ENCODE measurements at regions not wholly inside any gene's neighbourhood (a gene's known extent, or its start where the extent isn't known, plus 50 kb on each side); places are given as distances from the start of the nearest gene placed in this dataset.
"Not testable (repeated sequence)": the region's sequence is repeated elsewhere in the genome, so short reads cannot be mapped to it uniquely, and the experiment has no call there.

DNA sequence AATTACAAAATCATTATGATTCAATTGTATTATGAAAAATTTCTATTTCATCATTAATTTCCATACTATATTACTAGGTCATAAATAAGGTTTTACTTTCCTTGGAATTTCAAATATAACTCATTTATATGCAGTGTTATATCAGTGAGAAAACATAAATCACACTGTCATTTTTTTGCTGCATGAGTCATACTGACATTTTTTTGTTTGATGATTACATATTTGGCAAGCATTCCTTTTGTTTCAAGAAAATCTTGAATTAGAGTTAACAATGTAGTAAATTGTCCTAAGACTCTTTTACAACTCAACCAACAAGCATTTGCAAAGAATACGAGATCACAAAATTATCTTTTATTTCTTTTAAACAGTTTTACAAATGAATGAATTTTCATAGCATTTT lies 298.4 kb upstream of the SEMA6A start:
- H3K4me1 Mint-ChIP-seq (ENCODE audit: low read depth, unreplicated experiment): peaks cover 28% of the 10 kb centered on the region
- no peak for DNase-seq

GRCh38 chr5:116872486-116872885 lies 297.9 kb upstream of the SEMA6A start:
- BruUV-seq (replicated peaks): no TSS peak
- peaks cover 6% of the 10 kb centered on the region for H3K36me3 Mint-ChIP-seq (ENCODE audit: insufficient read depth, unreplicated experiment)
- DNase-seq: no peak
- H3K9me3 Mint-ChIP-seq (ENCODE audit: low read depth, unreplicated experiment): peaks cover 8% of the 10 kb centered on the region
- TF ChIP-seq CTCF (IDR thresholded peaks at IDR 0.05; ENCODE audit: unreplicated experiment): no peak
- no peak overlapping the region for H3K4me3 Mint-ChIP-seq (ENCODE audit: low read depth, unreplicated experiment)
- intact Hi-C loops (cut with micrococcal nuclease; ENCODE audit: unreplicated experiment): loop anchor here (5.0 to 10.0 kb wide), 3 partner anchors 108 to 295 kb away; no protein-coding TSS in a partner anchor
- CTCF ChIA-PET: no interaction called here
- no peaks in the 10 kb centered on the region for H3K27me3 Mint-ChIP-seq (ENCODE audit: unreplicated experiment)
- H3K4me1 Mint-ChIP-seq (ENCODE audit: low read depth, unreplicated experiment): peaks cover 28% of the 10 kb centered on the region
- H3K27ac Mint-ChIP-seq (ENCODE audit: unreplicated experiment): peak overlapping the region; percentile 19

More for the DNA sequence above, 298.4 kb upstream of the SEMA6A start:
- Mint-ChIP-seq H3K9me3 (ENCODE audit: low read depth, unreplicated experiment) (peaks cover 8% of the 10 kb centered on the region), H3K27ac (ENCODE audit: unreplicated experiment) (no peak overlapping the region), H3K27me3 (ENCODE audit: unreplicated experiment) (no peaks in the 10 kb centered on the region), H3K36me3 (ENCODE audit: insufficient read depth, unreplicated experiment) (peaks cover 6% of the 10 kb centered on the region), H3K4me3 (ENCODE audit: low read depth, unreplicated experiment) (no peak overlapping the region)
- intact Hi-C loops (cut with micrococcal nuclease; ENCODE audit: unreplicated experiment): loop anchor here (5.0 to 10.0 kb wide), 3 partner anchors 108 to 296 kb away; no protein-coding TSS in a partner anchor
- no TSS peak for BruUV-seq (replicated peaks)
- no peak for TF ChIP-seq CTCF (IDR thresholded peaks at IDR 0.05; ENCODE audit: unreplicated experiment)
- CTCF ChIA-PET: no interaction called here

DNA sequence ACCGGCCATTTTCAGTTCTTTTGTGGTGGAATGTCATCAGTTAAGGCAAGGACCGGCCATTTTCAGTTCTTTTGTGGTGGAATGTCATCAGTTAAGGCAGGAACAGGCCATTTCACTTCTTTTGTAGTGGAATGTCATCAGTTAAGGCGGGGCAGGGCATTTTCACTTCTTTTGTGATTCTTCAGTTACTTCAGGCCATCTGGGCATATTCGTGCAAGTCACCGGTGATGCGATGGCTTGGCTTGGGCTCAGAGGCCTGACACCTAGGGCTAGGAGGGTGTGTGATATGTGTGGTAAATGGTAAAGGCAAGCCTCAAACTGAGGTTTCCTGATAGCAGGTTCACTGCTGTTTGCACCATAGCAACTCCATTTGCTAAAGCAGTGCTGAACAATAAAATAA lies 293.2 kb upstream of the SEMA6A start:
- H3K4me3 Mint-ChIP-seq (ENCODE audit: low read depth, unreplicated experiment); H3K27ac Mint-ChIP-seq (ENCODE audit: unreplicated experiment); intact Hi-C loops (cut with micrococcal nuclease; ENCODE audit: unreplicated experiment); BruUV-seq (replicated peaks); H3K36me3 Mint-ChIP-seq (ENCODE audit: insufficient read depth, unreplicated experiment); H3K4me1 Mint-ChIP-seq (ENCODE audit: low read depth, unreplicated experiment); CTCF ChIA-PET; H3K27me3 Mint-ChIP-seq (ENCODE audit: unreplicated experiment); H3K9me3 Mint-ChIP-seq (ENCODE audit: low read depth, unreplicated experiment); DNase-seq: not testable (repeated sequence)

DNA sequence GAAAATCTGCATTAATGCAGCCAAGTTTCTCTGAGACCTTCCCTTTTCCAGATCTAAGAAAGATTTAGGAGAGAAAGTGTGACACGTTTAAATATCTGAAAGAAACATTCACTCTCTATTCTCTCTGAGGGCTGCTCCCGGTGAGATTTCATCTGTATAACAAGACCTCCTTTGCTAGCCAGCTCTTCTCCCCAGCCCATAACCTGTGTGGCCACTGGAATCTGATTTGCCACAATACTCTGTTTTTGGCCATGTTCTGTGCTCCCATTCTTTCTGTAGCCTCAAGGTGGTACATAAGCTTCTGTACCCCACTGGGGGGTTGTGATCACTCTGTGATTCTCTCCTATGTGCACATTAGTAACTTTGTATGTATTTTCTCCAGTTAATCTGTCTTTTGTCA lies 291.0 kb upstream of the SEMA6A start:
- CTCF ChIA-PET: interaction anchor here (0.7 kb wide), 1 partner anchor 323 kb away, joined by 3 read pairs; no protein-coding TSS in a partner anchor
- intact Hi-C loops (cut with micrococcal nuclease; ENCODE audit: unreplicated experiment): no loop called here
- no peak overlapping the region for H3K4me3 Mint-ChIP-seq (ENCODE audit: low read depth, unreplicated experiment)
- no TSS peak for BruUV-seq (replicated peaks)
- H3K4me1 Mint-ChIP-seq (ENCODE audit: low read depth, unreplicated experiment): no peaks in the 10 kb centered on the region
- no peak overlapping the region for H3K27ac Mint-ChIP-seq (ENCODE audit: unreplicated experiment)
- no peaks in the 10 kb centered on the region for H3K27me3 Mint-ChIP-seq (ENCODE audit: unreplicated experiment)
- TF ChIP-seq CTCF (IDR thresholded peaks at IDR 0.05; ENCODE audit: unreplicated experiment): no peak
- DNase-seq: no peak
- H3K36me3 Mint-ChIP-seq (ENCODE audit: insufficient read depth, unreplicated experiment): no peaks in the 10 kb centered on the region
- H3K9me3 Mint-ChIP-seq (ENCODE audit: low read depth, unreplicated experiment): peaks cover 8% of the 10 kb centered on the region

GRCh38 chr5:116864838-116865190 lies 290.2 kb upstream of the SEMA6A start:
- Mint-ChIP-seq H3K4me1 (ENCODE audit: low read depth, unreplicated experiment) (no peaks in the 10 kb centered on the region), H3K4me3 (ENCODE audit: low read depth, unreplicated experiment) (no peak overlapping the region), H3K36me3 (ENCODE audit: insufficient read depth, unreplicated experiment) (no peaks in the 10 kb centered on the region), H3K27me3 (ENCODE audit: unreplicated experiment) (no peaks in the 10 kb centered on the region), H3K27ac (ENCODE audit: unreplicated experiment) (no peak overlapping the region), H3K9me3 (ENCODE audit: low read depth, unreplicated experiment) (peaks cover 3% of the 10 kb centered on the region)
- no peak for DNase-seq
- no peak for TF ChIP-seq CTCF (IDR thresholded peaks at IDR 0.05; ENCODE audit: unreplicated experiment)
- BruUV-seq (replicated peaks): no TSS peak
- intact Hi-C loops (cut with micrococcal nuclease; ENCODE audit: unreplicated experiment): no loop called here
- CTCF ChIA-PET: no interaction called here
